HG03521 (cell line): ENCODE measurements at regions not wholly inside any gene's neighbourhood (a gene's known extent, or its start where the extent isn't known, plus 50 kb on each side); places are given as distances from the start of the nearest gene placed in this dataset.
"Not testable (repeated sequence)": the region's sequence is repeated elsewhere in the genome, so short reads cannot be mapped to it uniquely, and the experiment has no call there.

Experiments
- ATAC-seq: cut with Tn5 transposase; IDR thresholded peaks from one replicate; pipeline ENCODE4 v1.9.1; 2021; ENCODE audit warnings: mild to moderate bottlenecking, moderate library complexity; ENCODE audit not compliant: unreplicated experiment

DNA sequence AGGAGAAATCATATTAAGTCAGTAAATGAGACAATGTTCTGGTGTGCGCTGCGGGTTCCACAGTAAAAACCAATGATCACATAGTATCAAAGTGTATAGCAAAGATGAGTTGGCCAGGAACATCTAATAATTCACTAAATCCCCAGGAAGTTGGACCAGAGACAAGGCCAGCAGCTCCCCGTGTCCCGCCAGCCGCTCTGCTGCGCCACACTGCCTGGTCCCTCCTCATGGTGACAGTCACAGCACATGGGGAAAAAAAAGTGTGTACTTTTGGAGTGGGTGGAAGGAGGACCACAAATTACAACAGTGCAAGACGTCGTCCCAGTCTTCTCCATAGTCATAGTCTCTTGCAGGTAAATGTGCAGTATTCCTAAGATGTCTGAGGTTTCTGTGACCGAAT is 239.0 kb upstream of the RNF32 start:
- no peak for ATAC-seq

DNA sequence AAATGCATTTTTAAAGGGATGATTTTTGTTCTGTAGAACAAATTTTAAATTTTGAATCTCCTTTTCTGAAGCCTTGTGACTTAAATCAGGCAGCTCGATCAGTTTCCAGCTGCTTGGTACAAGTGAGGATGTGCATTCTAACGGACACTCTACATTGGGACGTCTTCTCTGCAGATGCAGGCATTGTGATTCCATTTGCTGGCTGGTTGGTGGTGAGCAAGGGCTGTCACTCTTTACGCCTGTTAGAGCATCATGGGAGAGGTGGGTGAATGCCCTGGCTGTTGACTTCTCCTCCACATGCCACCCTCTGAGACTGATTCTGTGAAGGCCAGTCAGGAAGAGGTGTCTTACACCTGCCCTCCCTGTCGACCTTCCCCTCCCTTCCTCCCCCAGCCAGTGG is 240.5 kb upstream of the RNF32 start:
- ATAC-seq: no peak

DNA sequence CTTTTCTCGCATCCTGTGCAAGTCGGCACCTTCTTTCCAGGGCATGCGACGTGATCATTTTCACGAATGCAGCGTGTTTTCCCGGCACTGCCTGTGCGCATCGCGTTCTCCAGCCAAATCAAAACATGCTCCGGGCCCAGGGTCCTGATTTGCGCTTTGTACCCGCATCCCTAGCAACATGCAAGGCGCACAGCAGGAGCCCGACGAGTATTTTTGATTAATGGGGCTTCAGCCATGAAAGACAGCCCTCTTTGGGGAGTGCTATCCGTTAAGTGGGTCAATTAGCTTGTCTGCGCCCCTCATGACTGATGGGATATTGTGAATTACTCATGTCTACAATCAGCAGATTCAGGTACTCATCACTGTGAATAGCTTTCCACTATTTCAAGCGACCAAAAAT is 243.3 kb upstream of the RNF32 start:
- no peak for ATAC-seq

DNA sequence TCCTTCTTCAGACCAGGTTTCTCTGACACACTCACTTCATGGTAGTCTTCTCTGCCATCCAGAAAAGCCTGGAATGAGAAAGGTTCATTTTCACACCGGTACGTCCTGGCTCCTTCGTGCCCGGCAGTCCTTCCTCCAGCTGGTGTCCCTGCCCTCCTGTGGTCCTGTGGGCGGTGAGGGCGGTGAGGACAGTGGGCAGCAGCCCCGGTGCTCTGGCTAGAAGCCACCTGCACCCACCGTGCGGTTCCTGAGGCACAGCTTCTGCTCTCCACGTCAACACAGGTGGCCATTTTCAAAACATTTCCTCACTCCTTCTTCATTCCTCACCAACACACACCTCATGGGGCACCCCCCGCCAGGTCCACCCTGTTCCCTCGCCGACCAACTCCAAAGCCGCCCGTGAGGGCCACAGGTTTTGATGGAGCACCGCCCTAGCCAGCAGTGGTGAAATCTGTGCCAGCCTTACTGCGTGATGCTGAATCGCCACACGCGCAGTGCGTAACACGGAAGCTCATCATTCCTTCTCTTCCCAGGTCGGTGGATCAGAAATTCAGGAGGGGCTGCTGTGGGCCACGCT is 251.4 kb upstream of the RNF32 start:
- ATAC-seq: no peak

GRCh38 chr7:156386097-156386496 is 254.5 kb upstream of the RNF32 start:
- ATAC-seq: no peak

GRCh38 chr7:156384706-156385105 is 255.9 kb upstream of the RNF32 start:
- no peak for ATAC-seq

GRCh38 chr7:156383526-156383925 is 257.0 kb upstream of the RNF32 start:
- ATAC-seq: no peak

- no peak for ATAC-seq
Measured at GRCh38 chr7:156380261-156380660, 260.3 kb upstream of the RNF32 start.

GRCh38 chr7:156379324-156380070 is 261.1 kb upstream of the RNF32 start:
- no peak for ATAC-seq

GRCh38 chr7:156378806-156379205 is 261.8 kb upstream of the RNF32 start:
- ATAC-seq: no peak

GRCh38 chr7:156376317-156376716 is 264.3 kb upstream of the RNF32 start:
- ATAC-seq: no peak

DNA sequence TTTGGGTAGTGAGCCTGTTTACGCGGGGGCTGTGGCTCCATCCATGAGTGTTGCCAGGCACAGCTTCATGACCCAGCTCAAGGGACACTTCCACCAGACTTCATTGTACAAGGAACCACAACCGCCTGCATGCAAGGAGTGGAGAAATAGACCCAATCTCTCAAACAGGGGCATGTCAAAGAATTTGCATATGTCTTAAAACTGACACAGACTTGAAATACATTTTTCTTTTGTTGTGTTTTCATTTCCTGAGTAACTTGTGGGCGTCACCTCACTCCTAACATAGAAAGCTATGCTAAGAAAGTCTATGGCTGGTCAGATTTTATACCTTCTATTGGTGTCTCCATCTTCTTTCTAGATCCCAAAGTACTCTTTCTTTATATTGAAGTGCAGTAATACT is 266.2 kb upstream of the RNF32 start:
- no peak for ATAC-seq

DNA sequence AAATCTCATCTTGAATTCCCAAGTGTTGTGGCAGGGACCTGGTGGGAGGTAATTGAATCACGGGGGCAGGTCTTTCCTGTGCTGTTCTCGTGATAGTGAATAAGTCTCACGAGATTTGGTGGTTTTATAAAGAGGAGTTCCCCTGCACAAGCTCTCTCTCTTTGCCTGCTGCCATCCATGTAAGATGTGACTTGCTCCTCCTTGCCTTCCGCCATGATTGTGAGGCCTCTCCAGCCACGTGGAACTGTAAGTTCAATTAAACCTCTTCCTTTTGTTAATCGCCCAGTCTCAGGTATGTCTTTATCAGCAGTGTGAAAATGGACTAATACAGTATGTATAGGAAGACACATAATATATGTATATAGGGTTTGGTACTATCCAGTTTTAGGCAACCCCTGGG is 270.6 kb upstream of the RNF32 start:
- not testable (repeated sequence) for ATAC-seq

DNA sequence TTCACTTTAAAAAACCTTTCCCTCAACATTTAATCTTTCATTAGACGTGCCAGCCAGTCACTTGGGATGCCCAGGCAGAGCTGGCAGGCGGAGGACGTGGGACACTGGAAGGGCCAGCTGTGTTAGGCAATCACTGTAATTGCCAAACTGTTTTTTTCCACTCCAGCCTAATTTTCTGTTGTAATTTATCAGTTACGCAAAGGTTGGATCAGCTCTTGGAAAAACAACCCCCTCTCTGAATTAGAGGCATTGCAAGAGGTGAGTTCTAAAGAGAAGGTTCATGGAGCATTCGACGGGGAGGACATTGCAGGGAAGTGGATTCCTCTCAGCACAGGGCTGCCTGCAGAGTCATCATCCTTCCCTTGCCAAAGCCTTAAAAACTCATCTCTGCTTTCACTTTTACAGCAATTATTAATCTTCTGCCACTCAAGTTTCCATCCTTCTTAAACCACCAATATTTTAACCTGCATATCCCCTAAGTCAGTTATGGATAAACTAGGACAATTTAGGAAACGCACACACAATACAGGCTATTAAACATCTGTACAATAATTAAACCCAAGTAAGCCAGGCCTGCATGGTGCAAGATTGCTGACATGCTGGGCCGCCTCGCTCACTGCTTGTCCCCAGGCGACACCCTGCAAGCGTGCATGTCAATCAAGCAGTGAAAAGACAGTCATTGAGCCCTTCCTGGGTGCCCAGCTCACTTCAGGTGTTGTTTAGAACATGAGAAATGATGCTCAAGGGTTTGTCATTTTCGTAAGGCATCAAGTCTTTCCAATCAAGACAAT is 272.3 kb upstream of the RNF32 start:
- ATAC-seq: no peak

GRCh38 chr7:156363751-156364150 is 276.8 kb upstream of the RNF32 start:
- ATAC-seq: no peak

DNA sequence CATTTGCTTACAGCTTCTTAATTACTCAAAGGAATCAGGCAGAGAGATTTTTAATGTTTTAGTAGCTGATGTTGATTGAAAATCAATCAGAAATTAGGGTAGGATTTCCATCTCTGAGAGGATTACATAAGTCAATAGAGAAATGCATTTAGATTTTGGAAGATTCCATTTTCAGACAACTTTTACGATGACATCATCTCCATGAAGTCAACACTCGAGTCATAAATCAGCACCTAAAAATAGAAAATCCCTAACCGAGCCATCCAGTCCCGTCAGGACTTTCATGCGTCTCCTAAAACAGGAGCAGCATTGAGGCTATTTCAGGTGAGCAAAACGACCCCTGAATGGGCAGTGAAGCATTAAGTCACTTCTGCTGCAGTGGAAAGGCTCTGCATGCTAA is 279.7 kb upstream of the RNF32 start:
- no peak for ATAC-seq

GRCh38 chr7:156356551-156356950 is 284.0 kb upstream of the RNF32 start:
- ATAC-seq: no peak

GRCh38 chr7:156353352-156353751 is 287.2 kb upstream of the RNF32 start:
- ATAC-seq: no peak

DNA sequence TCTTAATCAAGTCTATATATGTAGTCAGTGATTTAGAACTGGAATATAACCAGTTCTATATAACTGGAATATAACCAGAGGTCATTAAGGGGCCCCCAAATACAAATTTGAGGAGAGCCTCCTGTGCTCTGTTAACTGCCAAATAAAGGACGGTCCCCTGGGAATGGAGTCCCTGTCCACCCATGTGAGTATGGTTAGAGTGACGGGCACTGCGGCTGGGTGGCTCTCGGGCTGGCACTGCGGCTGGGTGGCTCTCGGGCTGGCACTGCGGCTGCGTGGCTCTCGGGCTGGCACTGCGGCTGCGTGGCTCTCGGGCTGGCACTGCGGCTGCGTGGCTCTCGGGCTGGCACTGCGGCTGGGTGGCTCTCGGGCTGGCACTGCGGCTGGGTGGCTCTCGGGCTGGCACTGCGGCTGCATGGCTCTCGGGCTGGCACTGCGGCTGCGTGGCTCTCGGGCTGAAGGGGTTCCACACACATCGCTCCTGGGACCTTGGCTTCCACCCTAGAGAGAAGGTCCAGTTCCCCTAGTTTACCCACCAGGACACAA is 292.8 kb upstream of the RNF32 start:
- not testable (repeated sequence) for ATAC-seq

DNA sequence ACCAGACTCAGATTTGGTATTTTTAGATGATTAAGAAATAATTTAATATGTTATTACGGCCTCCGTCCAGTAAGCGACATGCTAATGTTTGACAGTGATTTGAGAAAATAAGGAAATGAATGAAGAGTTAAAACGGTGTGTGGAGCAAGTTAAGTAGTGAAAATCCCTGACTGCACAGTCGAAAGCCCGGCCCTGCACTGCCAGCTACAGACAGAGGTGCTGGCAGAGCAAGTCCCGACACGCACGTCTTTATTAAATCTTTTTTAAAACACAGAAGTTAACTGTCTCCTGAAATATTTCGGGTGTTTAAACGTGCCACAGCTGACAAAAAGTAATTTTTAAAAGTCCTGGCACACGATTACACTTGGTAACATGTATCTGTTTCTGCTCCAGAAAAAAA is 293.4 kb upstream of the RNF32 start:
- ATAC-seq: no peak

GRCh38 chr7:156344595-156344994 is 296.0 kb upstream of the RNF32 start:
- ATAC-seq: no peak

- no peak for ATAC-seq
Measured at GRCh38 chr7:156334636-156335035, 305.9 kb upstream of the RNF32 start.
